Neuronal stem cell (in vitro differentiated cells): ENCODE measurements at regions not wholly inside any gene's neighbourhood (a gene's known extent, or its start where the extent isn't known, plus 50 kb on each side); places are given as distances from the start of the nearest gene placed in this dataset.
"Not testable (repeated sequence)": the region's sequence is repeated elsewhere in the genome, so short reads cannot be mapped to it uniquely, and the experiment has no call there.

Experiments used
- DNase-seq: peaks from one replicate; pipeline ENCODE4 v3.0.0-alpha.2; 2013; ENCODE audit warnings: low spot score
- H2AFZ ChIP-seq: one replicate; pipeline ENCODE4 v1.6.1; 2013; ENCODE audit warnings: mild to moderate bottlenecking, low read length, inconsistent platforms
- H2AK5ac ChIP-seq: 2 replicates; pipeline ENCODE4 v1.6.1; 2013; ENCODE audit warnings: low read depth, mild to moderate bottlenecking, inconsistent platforms, low read length, moderate library complexity, mixed read lengths
- H2BK120ac ChIP-seq: 2 replicates; pipeline ENCODE4 v1.6.1; 2013; ENCODE audit warnings: low read depth, mild to moderate bottlenecking, inconsistent platforms, low read length, moderate library complexity, mixed read lengths
- H2BK12ac ChIP-seq: one replicate; pipeline ENCODE4 v1.6.1; 2013; ENCODE audit warnings: low read length, inconsistent platforms
- H2BK15ac ChIP-seq: 2 replicates; pipeline ENCODE4 v1.6.1; 2013; ENCODE audit warnings: mild to moderate bottlenecking, low read length, inconsistent platforms, mixed read lengths
- H2BK5ac ChIP-seq: one replicate; pipeline ENCODE4 v1.6.1; 2013; ENCODE audit warnings: inconsistent platforms, mild to moderate bottlenecking, low read length, moderate library complexity
- H3K14ac ChIP-seq: one replicate; pipeline ENCODE4 v1.6.1; 2013; ENCODE audit warnings: low read length, inconsistent platforms
- H3K18ac ChIP-seq: 2 replicates; pipeline ENCODE4 v1.6.1; 2013; ENCODE audit warnings: low read length, inconsistent platforms
- H3K23ac ChIP-seq: 2 replicates; pipeline ENCODE4 v1.6.1; 2013; ENCODE audit warnings: low read depth, mild to moderate bottlenecking, mixed read lengths, low read length, inconsistent platforms; ENCODE audit not compliant: poor library complexity
- H3K27ac ChIP-seq: replicated peaks from 3 replicates; pipeline ENCODE4 v1.5.1; 2013; ENCODE audit warnings: low read length, inconsistent platforms
- H3K27me3 ChIP-seq, 3 experiments: 2 replicates each; pipeline ENCODE4 v1.6.1; 2013; ENCODE audit warnings: low read length in 3 of 3, mild to moderate bottlenecking in 2 of 3, inconsistent platforms in 1 of 3, low read depth in 1 of 3, mixed read lengths in 1 of 3, moderate library complexity in 1 of 3; ENCODE audit not compliant: control insufficient read depth in 3 of 3, insufficient read depth in 3 of 3
- H3K36me3 ChIP-seq, 2 donors: replicated peaks in 1 of 2; 2 replicates each; pipeline ENCODE4 v1.6.1; 2013; ENCODE audit warnings: low read length in 2 of 2; ENCODE audit not compliant: control insufficient read depth in 2 of 2, insufficient read depth in 2 of 2
- H3K4ac ChIP-seq: 2 replicates; pipeline ENCODE4 v1.6.1; 2013; ENCODE audit warnings: inconsistent platforms, mild to moderate bottlenecking, low read length, moderate library complexity
- H3K4me1 ChIP-seq, 2 donors: 1 replicate in 1 of 2; 2 replicates in 1 of 2; pipeline ENCODE4 v1.6.1; 2013; ENCODE audit warnings: low read length in 2 of 2, low read depth in 1 of 2; ENCODE audit not compliant: control insufficient read depth in 2 of 2, insufficient read depth in 1 of 2
- H3K4me2 ChIP-seq: one replicate; pipeline ENCODE4 v1.6.1; 2013; ENCODE audit warnings: mild to moderate bottlenecking, low read length, inconsistent platforms; ENCODE audit not compliant: insufficient read depth, poor library complexity, severe bottlenecking
- H3K4me3 ChIP-seq, 2 donors: 2 replicates each; pipeline ENCODE4 v1.5.1; 2013; ENCODE audit warnings: low read length in 2 of 2, mild to moderate bottlenecking in 2 of 2, inconsistent platforms in 1 of 2, moderate library complexity in 1 of 2
- H3K79me1 ChIP-seq: one replicate; pipeline ENCODE4 v1.6.1; 2013; ENCODE audit warnings: low read depth, mild to moderate bottlenecking, inconsistent platforms, low read length, moderate library complexity
- H3K9ac ChIP-seq: one replicate; pipeline ENCODE4 v1.6.1; 2013; ENCODE audit warnings: mild to moderate bottlenecking, low read depth, low read length, inconsistent platforms; ENCODE audit not compliant: poor library complexity
- H3K9me3 ChIP-seq, 2 donors: replicated peaks in 1 of 2; 2 replicates each; pipeline versions ENCODE3 to v1.6.1; 2013; ENCODE audit warnings: low read length in 2 of 2, mild to moderate bottlenecking in 2 of 2, inconsistent platforms in 1 of 2, low read depth in 1 of 2, mixed read lengths in 1 of 2, moderate library complexity in 1 of 2; ENCODE audit not compliant: control insufficient read depth in 2 of 2, insufficient read depth in 1 of 2
- H4K8ac ChIP-seq: one replicate; pipeline ENCODE4 v1.6.1; 2013; ENCODE audit warnings: low read depth, mild to moderate bottlenecking, inconsistent platforms, low read length, moderate library complexity
- H4K91ac ChIP-seq: one replicate; pipeline ENCODE4 v1.6.1; 2013; ENCODE audit warnings: low read length, low read depth, mild to moderate bottlenecking, inconsistent platforms; ENCODE audit not compliant: poor library complexity
- WGBS, 2 donors: extraction: QIAGEN DNeasy Blood & Tissue Kit; methylation state at CpG; one replicate each; pipeline ENCODE4 v1.1.7; 2013; ENCODE audit warnings: missing lambda C conversion rate in 2 of 2, mixed read lengths in 1 of 2; ENCODE audit not compliant: insufficient read length in 2 of 2, insufficient replicate concordance in 1 of 2; ENCODE audit errors: extremely low coverage in 2 of 2; 5-methylcytosine and 5-hydroxymethylcytosine counted together

DNA sequence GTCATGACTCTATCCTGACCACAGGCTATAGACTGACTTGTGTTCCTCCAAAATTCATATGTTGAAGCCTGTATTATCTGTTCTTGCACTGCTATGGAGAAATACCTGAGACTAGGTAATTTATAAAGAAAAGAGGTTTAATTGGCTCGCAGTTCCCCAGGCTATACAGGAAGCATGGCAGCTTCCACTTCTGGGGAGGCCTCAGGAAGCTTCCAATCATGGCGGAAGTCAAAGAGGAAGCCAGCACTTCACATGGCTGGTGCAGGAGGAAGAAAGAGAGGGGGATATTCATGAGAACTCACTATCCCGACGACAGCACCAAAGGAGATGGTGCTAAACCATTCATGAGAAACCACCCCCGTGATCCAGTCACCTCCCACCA is 84.3 kb upstream of the KDM7A start:
- H2BK12ac ChIP-seq, result no peak overlapping the region
- WGBS, 2 donors, result no CpG with 5 or more reads among the region's 5 CpGs
- H3K9me3 ChIP-seq, result peaks cover 0 to 2% of the 10 kb centered on the region in 2 donors
- no peak overlapping the region for H4K91ac ChIP-seq
- DNase-seq, result no peak
- H3K27me3 ChIP-seq, result peaks cover 0 to 19% (median 2%) of the 10 kb centered on the region in 3 experiments
- H2BK120ac ChIP-seq, result no peak overlapping the region
- no peak overlapping the region for H3K4me2 ChIP-seq
- no peaks in the 10 kb centered on the region for H3K4me1 ChIP-seq
- no peak overlapping the region for H2BK15ac ChIP-seq
- no peak overlapping the region for H3K14ac ChIP-seq
- no peaks in the 10 kb centered on the region for H3K36me3 ChIP-seq
- no peak overlapping the region for H2BK5ac ChIP-seq
- H3K27ac ChIP-seq, result no peak overlapping the region
- H3K23ac ChIP-seq, result no peak overlapping the region
- no peak overlapping the region for H3K4ac ChIP-seq
- no peak overlapping the region for H4K8ac ChIP-seq
- no peak overlapping the region for H2AK5ac ChIP-seq
- H3K9ac ChIP-seq, result no peak overlapping the region
- H2AFZ ChIP-seq, result no peak overlapping the region
- no peak overlapping the region for H3K4me3 ChIP-seq
- H3K18ac ChIP-seq, result no peak overlapping the region
- no peaks in the 10 kb centered on the region for H3K79me1 ChIP-seq

DNA sequence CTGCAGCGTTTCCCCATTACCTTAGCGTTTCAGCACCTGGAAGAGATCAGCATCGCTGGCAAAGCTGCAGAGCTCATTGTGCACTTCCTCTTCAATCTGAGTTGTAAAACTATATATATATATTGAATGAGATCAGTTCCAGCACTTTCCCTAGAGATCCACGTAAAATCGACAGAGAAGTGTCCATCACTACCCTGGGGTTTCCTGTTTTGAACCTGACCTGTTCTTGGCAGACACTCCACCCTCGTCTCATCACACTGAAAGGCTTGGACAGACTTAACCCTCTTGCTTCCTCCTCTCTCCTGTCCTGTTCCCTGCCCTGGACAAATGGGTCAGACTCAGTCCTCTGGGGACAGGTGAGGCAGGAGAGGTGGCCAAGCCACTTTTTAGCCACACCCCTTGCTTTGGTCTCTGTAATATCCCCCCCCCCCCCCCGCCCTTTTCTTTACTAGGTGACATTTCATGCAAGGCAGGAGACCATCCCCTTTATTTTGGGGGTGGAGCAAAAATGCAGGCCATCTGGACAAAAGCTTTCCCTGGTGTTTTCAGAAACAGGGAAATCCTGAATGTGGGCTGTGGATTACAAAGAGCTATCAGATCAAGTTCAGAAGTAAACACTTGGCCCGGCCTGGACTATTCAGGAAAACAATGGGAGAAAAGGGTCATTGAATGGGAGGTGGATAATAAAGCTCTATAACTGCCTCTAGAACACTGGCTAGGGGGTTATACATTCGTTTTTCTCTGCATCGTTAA is 83.7 kb upstream of the KDM7A start:
- WGBS, 2 donors, result no CpG with 5 or more reads among the region's 10 CpGs
- Histone ChIP-seq H3K27me3 (peaks cover 0 to 19% (median 2%) of the 10 kb centered on the region in 3 experiments), H3K79me1 (no peaks in the 10 kb centered on the region), H3K27ac (no peak overlapping the region), H2BK12ac (no peak overlapping the region), H3K4me1 (no peaks in the 10 kb centered on the region), H3K36me3 (no peaks in the 10 kb centered on the region), H4K8ac (no peak overlapping the region), H3K14ac (peak overlapping the region; percentile 84), H2AK5ac (peak overlapping the region; percentile 32), H3K4me2 (no peak overlapping the region), H2AFZ (no peak overlapping the region), H3K9me3 (peaks cover 0 to 2% of the 10 kb centered on the region in 2 donors), H4K91ac (no peak overlapping the region), H2BK120ac (no peak overlapping the region), H3K4me3 (no peak overlapping the region), H2BK15ac (no peak overlapping the region), H3K4ac (no peak overlapping the region), H3K18ac (no peak overlapping the region), H2BK5ac (peak overlapping the region; percentile 71), H3K9ac (no peak overlapping the region), H3K23ac (no peak overlapping the region)
- no peak for DNase-seq

DNA sequence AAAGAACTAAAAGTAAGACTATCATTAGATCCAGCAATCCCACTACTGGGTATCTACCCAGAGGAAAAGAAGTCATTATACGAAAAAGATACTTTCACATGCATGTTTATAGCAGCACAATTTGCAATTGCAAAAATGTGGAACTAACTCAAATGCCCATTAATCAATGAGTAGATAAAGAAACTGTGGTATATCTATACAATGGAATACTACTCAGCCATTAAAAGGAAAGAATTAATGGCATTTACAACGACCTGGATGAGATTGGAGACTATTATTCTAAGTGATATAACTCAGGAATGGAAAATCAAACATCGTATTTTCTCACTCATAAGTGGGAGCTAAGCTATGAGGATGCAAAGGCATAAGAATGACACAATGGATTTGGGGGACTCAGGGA is 80.5 kb upstream of the KDM7A start:
- H3K9ac ChIP-seq, H3K23ac ChIP-seq, H3K4me1 ChIP-seq, H3K18ac ChIP-seq, H3K14ac ChIP-seq, H3K4me3 ChIP-seq, H2AK5ac ChIP-seq, H3K36me3 ChIP-seq, H3K4ac ChIP-seq, H2BK120ac ChIP-seq, H3K79me1 ChIP-seq, H2BK12ac ChIP-seq, H3K9me3 ChIP-seq, H2AFZ ChIP-seq, H4K8ac ChIP-seq, H2BK15ac ChIP-seq, H3K4me2 ChIP-seq, H4K91ac ChIP-seq, H2BK5ac ChIP-seq, H3K27ac ChIP-seq, DNase-seq: not testable (repeated sequence)
- peaks cover 0 to 10% (median 0%) of the 10 kb centered on the region in 3 experiments for H3K27me3 ChIP-seq
- WGBS, 2 donors, result no CpG with 5 or more reads among the region's 3 CpGs

DNA sequence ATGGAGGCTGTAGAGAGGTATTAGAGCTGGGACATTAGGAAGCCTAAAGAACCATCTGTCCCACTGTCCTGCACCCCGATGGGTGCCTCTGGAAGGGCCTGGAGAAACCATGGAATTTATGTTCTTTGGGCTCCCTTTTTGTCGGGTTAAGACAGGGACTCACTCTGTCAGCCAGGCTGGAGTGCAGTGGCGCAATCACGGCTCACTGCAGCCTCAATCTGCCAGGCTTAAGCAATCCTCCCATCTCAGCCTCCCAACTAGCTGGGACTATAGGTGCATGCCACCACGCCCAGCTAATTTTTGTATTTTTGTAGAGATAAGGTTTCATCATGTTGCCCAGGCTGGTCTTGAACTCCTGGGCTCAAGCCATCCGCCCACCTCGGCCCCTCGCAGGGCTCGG is 78.2 kb upstream of the KDM7A start:
- WGBS, 2 donors, result no CpG with 5 or more reads among the region's 9 CpGs
- not testable (repeated sequence) for H3K23ac ChIP-seq

More for the DNA sequence above, 78.2 kb upstream of the KDM7A start:
- H3K9me3 ChIP-seq, H3K4me2 ChIP-seq, DNase-seq, H3K4ac ChIP-seq, H2BK12ac ChIP-seq, H3K27me3 ChIP-seq, H3K18ac ChIP-seq, H3K79me1 ChIP-seq, H3K27ac ChIP-seq, H4K91ac ChIP-seq, H2AFZ ChIP-seq, H2BK120ac ChIP-seq, H3K4me1 ChIP-seq, H4K8ac ChIP-seq, H2BK5ac ChIP-seq, H2BK15ac ChIP-seq, H2AK5ac ChIP-seq, H3K4me3 ChIP-seq, H3K9ac ChIP-seq, H3K14ac ChIP-seq, H3K36me3 ChIP-seq: not testable (repeated sequence)
